Esophagus squamous epithelium (tissue), 4 donors: ENCODE measurements at regions not wholly inside any gene's neighbourhood (a gene's known extent, or its start where the extent isn't known, plus 50 kb on each side); places are given as distances from the start of the nearest gene placed in this dataset.

Source experiments
- CTCF ChIP-seq, 6 experiments: fragments of 450-650 bp in 4 of 6; fragments of 200-600 bp in 2 of 6; sonication (generic) in 2 of 6; IDR thresholded peaks; one replicate each; pipeline ENCODE4 v1.5.1; 2016 to 2019; ENCODE audit warnings: antibody characterized with exemption in 6 of 6, mild to moderate bottlenecking in 4 of 6, moderate library complexity in 4 of 6
- POLR2A ChIP-seq, 4 donors: fragments of 450-650 bp; IDR thresholded peaks; one replicate each; pipeline ENCODE4 v1.6.1; 2017; ENCODE audit warnings: antibody characterized with exemption in 4 of 4, mild to moderate bottlenecking in 4 of 4, moderate library complexity in 3 of 4

- TF ChIP-seq CTCF (IDR thresholded peaks at IDR 0.05) (no peak), POLR2A (IDR thresholded peaks at IDR 0.05) (no peak)
Observed at GRCh38 chr14:98728836-98729235, 543.2 kb downstream of the BCL11B start.
